GM12878 (cell line): ENCODE measurements at regions not wholly inside any gene's neighbourhood (a gene's known extent, or its start where the extent isn't known, plus 50 kb on each side); places are given as distances from the start of the nearest gene placed in this dataset.

Experiments
- ATAC-seq: fragments of 200-7000 bp; cut with Tn5 transposase; 3 replicates; pipeline ENCODE4 v1.9.1; 2020; ENCODE audit warnings: mild to moderate bottlenecking, moderate library complexity
- BruUV-seq: library from RNA; stranded (reverse); fragments of 400-500 nt; replicated peaks from 2 replicates; lab custom pipeline; 2021; lab: Mats Ljungman, UMichigan
- CTCF ChIA-PET: fragments of 300-600 bp; sonication (Branson Sonifier 250); formaldehyde crosslinking; extraction: SDS; loops from one replicate; lab custom pipeline; 2021; ENCODE audit warnings: inconsistent platforms; lab: Yijun Ruan, JAX
- POLR2A ChIA-PET: fragments of 350-600 bp; formaldehyde crosslinking; extraction: SDS; loops from one replicate; lab custom pipeline; 2021; ENCODE audit warnings: inconsistent platforms; lab: Charles Lee
- RAD21 ChIA-PET: fragments of 300-600 bp; sonication (Branson Sonifier 250); formaldehyde crosslinking; loops from one replicate; lab custom pipeline; 2023; ENCODE audit warnings: antibody characterized with exemption; ENCODE audit not compliant: unreplicated experiment; lab: Charles Lee
- SMC1A ChIA-PET: fragments of 300-600 bp; sonication (Branson Sonifier 250); formaldehyde crosslinking; loops from one replicate; lab custom pipeline; 2023; ENCODE audit not compliant: unreplicated experiment, uncharacterized antibody; lab: Charles Lee
- DNase-seq: peaks from one replicate; pipeline ENCODE4 v3.0.0-alpha.2; 2011; ENCODE audit warnings: low read depth, low spot score
- FAIRE-seq: peaks from 3 replicates; lab custom pipeline; 2011; peaks lifted over from hg19 to GRCh38; lab: Jason Lieb, UNC
- H2AFZ ChIP-seq: 2 replicates; pipeline ENCODE4 v1.6.0; 2011; ENCODE audit warnings: low read depth, low read length, control low read depth; ENCODE audit not compliant: control insufficient read depth
- H3K27ac ChIP-seq: 2 replicates; pipeline ENCODE4 v1.5.1; 2011; ENCODE audit warnings: control low read depth; ENCODE audit not compliant: control insufficient read depth, insufficient read depth
- H3K27me3 ChIP-seq, 2 experiments: replicated peaks in 1 of 2; 2 replicates each; pipeline versions ENCODE4 v1.6.0 to v1.6.1; 2011; ENCODE audit warnings: low read length in 1 of 2; ENCODE audit not compliant: control insufficient read depth in 2 of 2, insufficient read depth in 2 of 2
- H3K36me3 ChIP-seq, 2 experiments: 2 replicates each; pipeline ENCODE4 v1.5.1; 2011; ENCODE audit warnings: low read length in 1 of 2; ENCODE audit not compliant: control insufficient read depth in 2 of 2, insufficient read depth in 2 of 2
- H3K4me1 ChIP-seq: 2 replicates; pipeline ENCODE4 v1.6.1; 2011; ENCODE audit warnings: mild to moderate bottlenecking, low read length, moderate library complexity, mixed read lengths; ENCODE audit not compliant: control insufficient read depth, insufficient read depth
- H3K4me2 ChIP-seq: 2 replicates; pipeline ENCODE4 v1.6.0; 2011; ENCODE audit warnings: control low read depth; ENCODE audit not compliant: control insufficient read depth, insufficient read depth
- H3K4me3 ChIP-seq: fragments of 200-600 bp; sonication (generic); 2 replicates; pipeline ENCODE4 v1.5.1; 2016
- H3K79me2 ChIP-seq: 2 replicates; pipeline ENCODE4 v1.6.0; 2011; ENCODE audit warnings: low read length; ENCODE audit not compliant: control insufficient read depth, insufficient read depth
- H3K9ac ChIP-seq: 2 replicates; pipeline ENCODE4 v1.8.0; 2011; ENCODE audit warnings: low read length, control low read depth, mixed read lengths; ENCODE audit not compliant: control insufficient read depth, insufficient read depth
- H3K9me3 ChIP-seq: replicated peaks from 3 replicates; pipeline ENCODE4 v1.5.1; 2011; ENCODE audit warnings: mild to moderate bottlenecking, low read length; ENCODE audit not compliant: control insufficient read depth, insufficient read depth
- H4K20me1 ChIP-seq: 2 replicates; pipeline ENCODE4 v1.6.0; 2011; ENCODE audit not compliant: control insufficient read depth, insufficient read depth
- CHD2 ChIP-seq: IDR thresholded peaks from 2 replicates; pipeline ENCODE4 v1.6.1; 2011; ENCODE audit warnings: low read depth, low read length, improper control_type of control experiment, borderline replicate concordance
- ELK1 ChIP-seq: IDR thresholded peaks from 2 replicates; pipeline ENCODE4 v1.6.1; 2012; ENCODE audit warnings: low read depth, low read length, improper control_type of control experiment
- EZH2 ChIP-seq: IDR thresholded peaks from 2 replicates; pipeline ENCODE4 v1.6.1; 2012; ENCODE audit warnings: low read depth, mild to moderate bottlenecking, control low read depth, inconsistent platforms, low read length, borderline replicate concordance; ENCODE audit not compliant: control insufficient read depth
- GATAD2B ChIP-seq: fragments of 450-650 bp; conservative IDR thresholded peaks from 2 replicates; pipeline ENCODE4 v1.6.1; 2017; ENCODE audit warnings: low read depth, mild to moderate bottlenecking, moderate library complexity
- HDAC2 ChIP-seq: fragments of 200-600 bp; sonication (generic); IDR thresholded peaks from 2 replicates; pipeline ENCODE4 v1.6.1; 2017
- MEF2A ChIP-seq: IDR thresholded peaks from 2 replicates; pipeline ENCODE4 v1.6.1; 2011; ENCODE audit warnings: low read depth, mild to moderate bottlenecking, low read length, moderate library complexity; ENCODE audit not compliant: insufficient read depth
- MYC ChIP-seq: IDR thresholded peaks from 2 replicates; pipeline ENCODE4 v1.6.1; 2011; ENCODE audit warnings: mild to moderate bottlenecking, low read length, moderate library complexity, inconsistent platforms; ENCODE audit not compliant: insufficient read depth, insufficient replicate concordance, insufficient read length, severe bottlenecking
- NFYA ChIP-seq: IDR thresholded peaks from 2 replicates; pipeline ENCODE4 v1.6.1; 2011; ENCODE audit warnings: low read depth, mild to moderate bottlenecking, low read length, improper control_type of control experiment, borderline replicate concordance
- NR2C1 ChIP-seq: fragments of 450-650 bp; IDR thresholded peaks from 2 replicates; pipeline ENCODE4 v1.6.1; 2017; ENCODE audit warnings: antibody characterized with exemption, mild to moderate bottlenecking, moderate library complexity
- SIX5 ChIP-seq: IDR thresholded peaks from 2 replicates; pipeline ENCODE4 v1.6.1; 2011; ENCODE audit warnings: mild to moderate bottlenecking, low read depth, low read length, moderate library complexity; ENCODE audit not compliant: severe bottlenecking
- STAT1 ChIP-seq: fragments of 450-650 bp; conservative IDR thresholded peaks from 2 replicates; pipeline ENCODE4 v1.6.1; 2014; ENCODE audit warnings: antibody characterized with exemption, mild to moderate bottlenecking
- TCF3 ChIP-seq: IDR thresholded peaks from 2 replicates; pipeline ENCODE4 v1.6.1; 2012; ENCODE audit warnings: low read depth, mild to moderate bottlenecking, low read length, borderline replicate concordance; ENCODE audit not compliant: insufficient read depth
- WGBS: methylation state at CpG from one replicate; pipeline ENCODE4 v1.1.6; 2016; ENCODE audit warnings: low lambda C conversion rate; ENCODE audit not compliant: insufficient replicate concordance, insufficient coverage; ENCODE audit errors: missing lambda C conversion rate; 5-methylcytosine and 5-hydroxymethylcytosine counted together
- in situ Hi-C: fragments of 300-500 bp; cut with MboI; formaldehyde crosslinking; loops from 9 replicates; pipeline ENCODE4 v1.14.3; 2018; ENCODE audit warnings: mixed read lengths
- intact Hi-C: fragments of 100-400 bp; cut with micrococcal nuclease; formaldehyde crosslinking; loops from one replicate; pipeline ENCODE4 v1.14.2; 2022; ENCODE audit not compliant: unreplicated experiment
- TF ChIP-seq, protein P1 (sequence below), 3 experiments: IDR thresholded peaks in 2 of 3; conservative IDR thresholded peaks in 1 of 3; 2 replicates each; pipeline ENCODE4 v1.5.1; 2011; ENCODE audit warnings: low read depth in 3 of 3, low read length in 3 of 3, mild to moderate bottlenecking in 3 of 3, control low read depth in 2 of 3, moderate library complexity in 2 of 3, inconsistent platforms in 1 of 3, mixed read lengths in 1 of 3; ENCODE audit not compliant: control insufficient read depth in 2 of 3, insufficient read depth in 1 of 3; ENCODE audit errors: extremely low read depth in 1 of 3

- ChIA-PET SMC1A (no interaction called here), POLR2A (no interaction called here), CTCF (interaction anchor here (1.3 kb wide), 1 partner anchor 9 kb away, joined by 3 read pairs; no protein-coding TSS in a partner anchor), RAD21 (no interaction called here)
- in situ Hi-C loops (no loop called here), intact Hi-C loops (no loop called here)
- FAIRE-seq (no peak), ATAC-seq (no peak), DNase-seq (no peak)
- H3K79me2 ChIP-seq, result no peaks in the 10 kb centered on the region
- H3K9me3 ChIP-seq, result no peaks in the 10 kb centered on the region
- BruUV-seq, result no TSS peak
- H2AFZ ChIP-seq, result no peak overlapping the region
- no peaks in the 10 kb centered on the region for H4K20me1 ChIP-seq
- 0 out of 4 replicates have a peak, but pooled peaks cover 0 to 3% of the 10 kb centered on the region in 2 experiments for H3K27me3 ChIP-seq
- no peak for TF ChIP-seq ELK1
- TF ChIP-seq GATAD2B, result no peak
- no peak for TF ChIP-seq MEF2A
- no peak for TF ChIP-seq CHD2
- no peak for TF ChIP-seq TCF3
- TF ChIP-seq SIX5, result no peak
- TF ChIP-seq, protein P1, sequence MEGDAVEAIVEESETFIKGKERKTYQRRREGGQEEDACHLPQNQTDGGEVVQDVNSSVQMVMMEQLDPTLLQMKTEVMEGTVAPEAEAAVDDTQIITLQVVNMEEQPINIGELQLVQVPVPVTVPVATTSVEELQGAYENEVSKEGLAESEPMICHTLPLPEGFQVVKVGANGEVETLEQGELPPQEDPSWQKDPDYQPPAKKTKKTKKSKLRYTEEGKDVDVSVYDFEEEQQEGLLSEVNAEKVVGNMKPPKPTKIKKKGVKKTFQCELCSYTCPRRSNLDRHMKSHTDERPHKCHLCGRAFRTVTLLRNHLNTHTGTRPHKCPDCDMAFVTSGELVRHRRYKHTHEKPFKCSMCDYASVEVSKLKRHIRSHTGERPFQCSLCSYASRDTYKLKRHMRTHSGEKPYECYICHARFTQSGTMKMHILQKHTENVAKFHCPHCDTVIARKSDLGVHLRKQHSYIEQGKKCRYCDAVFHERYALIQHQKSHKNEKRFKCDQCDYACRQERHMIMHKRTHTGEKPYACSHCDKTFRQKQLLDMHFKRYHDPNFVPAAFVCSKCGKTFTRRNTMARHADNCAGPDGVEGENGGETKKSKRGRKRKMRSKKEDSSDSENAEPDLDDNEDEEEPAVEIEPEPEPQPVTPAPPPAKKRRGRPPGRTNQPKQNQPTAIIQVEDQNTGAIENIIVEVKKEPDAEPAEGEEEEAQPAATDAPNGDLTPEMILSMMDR (IDR thresholded peaks at IDR 0.05 in 2 of 3, conservative IDR thresholded peaks at IDR 0.05 in 1 of 3; ENCODE audit: control insufficient read depth in 2 of 3, extremely low read depth in 1 of 3, insufficient read depth in 1 of 3, low read depth in 3 of 3, low read length in 3 of 3), result no peak
- TF ChIP-seq STAT1, result no peak
- TF ChIP-seq NFYA, result no peak
- no peak for TF ChIP-seq HDAC2
- no peak for TF ChIP-seq NR2C1
- no peak for TF ChIP-seq MYC
- no peak for TF ChIP-seq EZH2
- no peak overlapping the region for H3K27ac ChIP-seq
- H3K4me1 ChIP-seq, result no peaks in the 10 kb centered on the region
- H3K9ac ChIP-seq, result no peak overlapping the region
- no peak overlapping the region for H3K4me2 ChIP-seq
- H3K4me3 ChIP-seq, result no peak overlapping the region
- no peaks in the 10 kb centered on the region for H3K36me3 ChIP-seq
- 4% methylated on average over 1 of the region's 1 CpG for WGBS
These were observed 54.1 kb upstream of the SLC38A11 start for GRCh38 chr2:165009466-165009865.
